ENCODE measurements at regions not wholly inside any gene's neighbourhood (a gene's known extent, or its start where the extent isn't known, plus 50 kb on each side); places are given as distances from the start of the nearest gene placed in this dataset.

- ChIA-PET CTCF (no interaction called here), POLR2A (ENCODE audit: unreplicated experiment) (no interaction called here)
- no peak overlapping the region for H4K8ac ChIP-seq (ENCODE audit: low read depth in 2 of 2, low read length in 2 of 2)
- dilution Hi-C loops (cut with HindIII; ENCODE audit: low sequenced_read_pairs, unreplicated experiment): no loop called here
- TF ChIP-seq CHD1 (IDR thresholded peaks at IDR 0.05; ENCODE audit: low read depth, low read length) (no peak), FOS (IDR thresholded peaks at IDR 0.05; ENCODE audit: low read depth, low read length) (no peak)
- TF ChIP-seq, protein P1, sequence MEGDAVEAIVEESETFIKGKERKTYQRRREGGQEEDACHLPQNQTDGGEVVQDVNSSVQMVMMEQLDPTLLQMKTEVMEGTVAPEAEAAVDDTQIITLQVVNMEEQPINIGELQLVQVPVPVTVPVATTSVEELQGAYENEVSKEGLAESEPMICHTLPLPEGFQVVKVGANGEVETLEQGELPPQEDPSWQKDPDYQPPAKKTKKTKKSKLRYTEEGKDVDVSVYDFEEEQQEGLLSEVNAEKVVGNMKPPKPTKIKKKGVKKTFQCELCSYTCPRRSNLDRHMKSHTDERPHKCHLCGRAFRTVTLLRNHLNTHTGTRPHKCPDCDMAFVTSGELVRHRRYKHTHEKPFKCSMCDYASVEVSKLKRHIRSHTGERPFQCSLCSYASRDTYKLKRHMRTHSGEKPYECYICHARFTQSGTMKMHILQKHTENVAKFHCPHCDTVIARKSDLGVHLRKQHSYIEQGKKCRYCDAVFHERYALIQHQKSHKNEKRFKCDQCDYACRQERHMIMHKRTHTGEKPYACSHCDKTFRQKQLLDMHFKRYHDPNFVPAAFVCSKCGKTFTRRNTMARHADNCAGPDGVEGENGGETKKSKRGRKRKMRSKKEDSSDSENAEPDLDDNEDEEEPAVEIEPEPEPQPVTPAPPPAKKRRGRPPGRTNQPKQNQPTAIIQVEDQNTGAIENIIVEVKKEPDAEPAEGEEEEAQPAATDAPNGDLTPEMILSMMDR (conservative IDR thresholded peaks at IDR 0.05; ENCODE audit: low read depth, low read length): no peak
- no peak overlapping the region for H3K4ac ChIP-seq (ENCODE audit: low read depth, low read length)
- 40% methylated on average over 1 of the region's 2 CpGs; no CpG with 5 or more reads in 1 of the 2 experiments for WGBS, 2 experiments (ENCODE audit: extremely low coverage in 2 of 2, insufficient read length in 1 of 2)
- no peak overlapping the region for H2AFZ ChIP-seq (replicated peaks; ENCODE audit: low read length, poor library complexity)
- no TSS peak for BruUV-seq (replicated peaks)
- H2AK9ac ChIP-seq (replicated peaks; ENCODE audit: low read depth, low read length, poor library complexity): no peak overlapping the region
- H2BK15ac ChIP-seq (ENCODE audit: low read depth, low read length): no peak overlapping the region
- DNase-seq (no peak), ATAC-seq (ENCODE audit: low read depth) (no peak)
- H3K27ac ChIP-seq (ENCODE audit: insufficient read depth, low read length): no peak overlapping the region
- no peak overlapping the region for H3K4me2 ChIP-seq (ENCODE audit: low read depth, low read length)
- H2BK5ac ChIP-seq (ENCODE audit: low read depth, low read length, poor library complexity, severe bottlenecking): no peak overlapping the region
- H3K9ac ChIP-seq (ENCODE audit: low read depth, low read length): no peak overlapping the region
- no peaks in the 10 kb centered on the region for H4K20me1 ChIP-seq (ENCODE audit: insufficient read depth, low read length)
- no peaks in the 10 kb centered on the region for H3K27me3 ChIP-seq (ENCODE audit: control insufficient read depth, insufficient read depth, low read length)
- H3K36me3 ChIP-seq (ENCODE audit: control insufficient read depth, insufficient read depth, low read length): no peaks in the 10 kb centered on the region
- no peak overlapping the region for H4K91ac ChIP-seq (ENCODE audit: insufficient read depth, low read depth, low read length)
- H2AK5ac ChIP-seq (ENCODE audit: low read depth, low read length): no peak overlapping the region
- no peaks in the 10 kb centered on the region; the same call in 1 of the 2 replicates for H3K9me1 ChIP-seq (ENCODE audit: insufficient read depth, low read length)
- no peaks in the 10 kb centered on the region for H3K4me1 ChIP-seq (ENCODE audit: control insufficient read depth, insufficient read depth, low read length)
- no peaks in the 10 kb centered on the region for H3K79me1 ChIP-seq (ENCODE audit: low read depth in 1 of 2, low read length in 2 of 2)
- H2BK20ac ChIP-seq (ENCODE audit: low read depth, low read length): no peak overlapping the region
- no peak overlapping the region for H3K56ac ChIP-seq (ENCODE audit: extremely low read depth, insufficient read depth, low read length)
- no peak overlapping the region for H2BK120ac ChIP-seq (ENCODE audit: low read depth, low read length)
- no peak overlapping the region for H3K14ac ChIP-seq (replicated peaks; ENCODE audit: low read depth, low read length)
- no peak overlapping the region for H3K4me3 ChIP-seq (ENCODE audit: insufficient read depth, low read depth, low read length)
- H3K18ac ChIP-seq (ENCODE audit: low read depth, low read length): no peak overlapping the region
- in situ Hi-C loops (cut with MboI; ENCODE audit: low sequenced_read_pairs): no loop called here
- intact Hi-C loops (cut with micrococcal nuclease): no loop called here
- H3K23ac ChIP-seq (ENCODE audit: low read depth, low read length): no peak overlapping the region
- H4K5ac ChIP-seq (ENCODE audit: low read depth, low read length): no peak overlapping the region
- peaks cover 8% of the 10 kb centered on the region; the same call in 1 of the 2 replicates for H3K9me3 ChIP-seq (ENCODE audit: control insufficient read depth, insufficient read depth, low read length)
Observed at GRCh38 chr5:136816327-136816726, 451.0 kb upstream of the TRPC7 start.

Data from IMR-90 (cell line).